ENCODE measurements at regions not wholly inside any gene's neighbourhood (a gene's known extent, or its start where the extent isn't known, plus 50 kb on each side); places are given as distances from the start of the nearest gene placed in this dataset.
"Not testable (repeated sequence)": the region's sequence is repeated elsewhere in the genome, so short reads cannot be mapped to it uniquely, and the experiment has no call there.

DNA sequence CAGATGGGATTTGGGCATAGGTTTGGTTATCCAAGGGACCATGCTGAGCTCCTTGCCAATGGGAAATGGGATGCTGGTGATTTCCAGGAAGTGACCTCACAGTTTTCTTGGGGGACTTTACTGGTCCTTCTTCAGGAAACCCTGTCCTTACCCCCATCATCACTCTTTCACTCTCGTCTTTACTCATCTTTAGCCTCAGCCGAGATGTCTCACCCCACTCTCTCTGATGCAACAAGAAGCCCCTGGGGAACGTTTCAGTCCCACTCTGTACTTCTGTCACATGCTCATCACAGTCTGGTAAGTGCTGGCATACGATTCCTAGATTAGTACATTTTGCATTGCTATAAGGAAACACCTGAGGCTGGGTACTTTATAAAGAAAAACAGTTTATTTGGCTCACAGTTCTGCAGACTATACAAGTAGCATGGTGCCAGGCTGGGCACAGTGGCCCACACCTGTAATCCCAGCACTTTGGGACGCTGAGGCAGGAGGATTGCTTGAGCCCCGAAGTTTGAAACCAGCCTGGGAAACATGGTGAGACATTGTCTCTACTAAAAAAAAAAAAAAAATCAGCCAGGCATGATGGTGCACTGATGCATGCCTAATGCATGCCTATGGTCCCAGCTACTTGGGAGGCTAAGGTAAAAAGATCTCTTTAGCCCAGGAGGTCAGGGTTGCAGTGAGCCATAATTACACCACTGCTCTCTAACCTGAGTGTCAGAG, 63.5 kb upstream of the VKORC1L1 start:
- no peaks in the 10 kb centered on the region for H3K79me2 ChIP-seq (ENCODE audit: insufficient read depth, low read length)
- H4K20me1 ChIP-seq (ENCODE audit: insufficient read depth, low read length) = no peaks in the 10 kb centered on the region
- H3K36me3 ChIP-seq (ENCODE audit: insufficient read depth, low read length) = no peaks in the 10 kb centered on the region
- no peak overlapping the region for H3K4me2 ChIP-seq (ENCODE audit: insufficient read depth, low read length)
- no peak overlapping the region for H3K4me3 ChIP-seq (ENCODE audit: insufficient read depth, low read length)
- no peak overlapping the region for H2AFZ ChIP-seq (ENCODE audit: low read length)
- no peak for TF ChIP-seq CTCF (IDR thresholded peaks at IDR 0.05; ENCODE audit: extremely low read depth, low read depth, low read length)
- H3K27ac ChIP-seq (ENCODE audit: low read depth, low read length) = no peak overlapping the region
- H3K27me3 ChIP-seq (ENCODE audit: insufficient read depth, low read length) = no peaks in the 10 kb centered on the region
- no peaks in the 10 kb centered on the region for H3K9me3 ChIP-seq (ENCODE audit: low read depth, low read length)
- H3K4me1 ChIP-seq (ENCODE audit: insufficient read depth, low read length) = peaks cover 6% of the 10 kb centered on the region
- DNase-seq (ENCODE audit: insufficient read length, low spot score, missing footprints) = no peak

GRCh38 chr7:65809982-65810288, 62.9 kb upstream of the VKORC1L1 start:
- DNase-seq (ENCODE audit: insufficient read length, low spot score, missing footprints) = no peak
- no peak overlapping the region for H3K4me2 ChIP-seq (ENCODE audit: insufficient read depth, low read length)

GRCh38 chr7:65812281-65812680, 60.6 kb upstream of the VKORC1L1 start:
- Histone ChIP-seq H3K27me3 (ENCODE audit: insufficient read depth, low read length) (no peaks in the 10 kb centered on the region), H4K20me1 (ENCODE audit: insufficient read depth, low read length) (no peaks in the 10 kb centered on the region), H3K4me1 (ENCODE audit: insufficient read depth, low read length) (peaks cover 6% of the 10 kb centered on the region), H3K4me3 (ENCODE audit: insufficient read depth, low read length) (no peak overlapping the region), H2AFZ (ENCODE audit: low read length) (no peak overlapping the region), H3K9me3 (ENCODE audit: low read depth, low read length) (no peaks in the 10 kb centered on the region), H3K4me2 (ENCODE audit: insufficient read depth, low read length) (no peak overlapping the region), H3K27ac (ENCODE audit: low read depth, low read length) (no peak overlapping the region), H3K36me3 (ENCODE audit: insufficient read depth, low read length) (no peaks in the 10 kb centered on the region), H3K79me2 (ENCODE audit: insufficient read depth, low read length) (no peaks in the 10 kb centered on the region)
- peak; percentile 17 for DNase-seq (ENCODE audit: insufficient read length, low spot score, missing footprints)
- no peak for TF ChIP-seq CTCF (IDR thresholded peaks at IDR 0.05; ENCODE audit: extremely low read depth, low read depth, low read length)

More at GRCh38 chr7:65809982-65810288, 62.9 kb upstream of the VKORC1L1 start:
- Histone ChIP-seq H4K20me1 (ENCODE audit: insufficient read depth, low read length) (no peaks in the 10 kb centered on the region), H3K4me1 (ENCODE audit: insufficient read depth, low read length) (peaks cover 6% of the 10 kb centered on the region), H3K79me2 (ENCODE audit: insufficient read depth, low read length) (no peaks in the 10 kb centered on the region), H3K27ac (ENCODE audit: low read depth, low read length) (no peak overlapping the region), H2AFZ (ENCODE audit: low read length) (no peak overlapping the region), H3K27me3 (ENCODE audit: insufficient read depth, low read length) (no peaks in the 10 kb centered on the region), H3K9me3 (ENCODE audit: low read depth, low read length) (no peaks in the 10 kb centered on the region), H3K36me3 (ENCODE audit: insufficient read depth, low read length) (no peaks in the 10 kb centered on the region), H3K4me3 (ENCODE audit: insufficient read depth, low read length) (no peak overlapping the region)
- no peak for TF ChIP-seq CTCF (IDR thresholded peaks at IDR 0.05; ENCODE audit: extremely low read depth, low read depth, low read length)

- H4K20me1 ChIP-seq (ENCODE audit: insufficient read depth, low read length); H2AFZ ChIP-seq (ENCODE audit: low read length); H3K4me2 ChIP-seq (ENCODE audit: insufficient read depth, low read length); H3K9me3 ChIP-seq (ENCODE audit: low read depth, low read length); H3K4me1 ChIP-seq (ENCODE audit: insufficient read depth, low read length); H3K4me3 ChIP-seq (ENCODE audit: insufficient read depth, low read length); H3K36me3 ChIP-seq (ENCODE audit: insufficient read depth, low read length); H3K27ac ChIP-seq (ENCODE audit: low read depth, low read length); H3K27me3 ChIP-seq (ENCODE audit: insufficient read depth, low read length); H3K79me2 ChIP-seq (ENCODE audit: insufficient read depth, low read length): not testable (repeated sequence)
- DNase-seq (ENCODE audit: insufficient read length, low spot score, missing footprints) = peak; percentile 52
These were observed 58.2 kb upstream of the VKORC1L1 start for GRCh38 chr7:65814556-65815167.

Data from osteoblast (primary cell).